RWPE2 (cell line): ENCODE measurements at regions not wholly inside any gene's neighbourhood (a gene's known extent, or its start where the extent isn't known, plus 50 kb on each side); places are given as distances from the start of the nearest gene placed in this dataset.

Source experiments
- ATAC-seq: fragments of 200-7000 bp; cut with Tn5 transposase; 3 replicates; pipeline ENCODE4 v1.9.1; 2021; ENCODE audit warnings: low read depth
- DNase-seq: peaks from one replicate; pipeline ENCODE4 v3.0.0-alpha.2; 2020; ENCODE audit warnings: low spot score
- H3K27ac ChIP-seq: fragments of 450-650 bp; 2 replicates; pipeline ENCODE4 v1.5.1; 2017; ENCODE audit warnings: mild to moderate bottlenecking; ENCODE audit not compliant: poor library complexity, severe bottlenecking
- H3K27me3 ChIP-seq: fragments of 250-450 bp; sonication (Bioruptor Pico); 2 replicates; pipeline ENCODE4 v1.5.1; 2021; ENCODE audit warnings: mild to moderate bottlenecking, moderate library complexity; ENCODE audit not compliant: insufficient read depth, poor library complexity, severe bottlenecking
- H3K36me3 ChIP-seq: fragments of 250-450 bp; sonication (Bioruptor Pico); 2 replicates; pipeline ENCODE4 v1.5.1; 2020; ENCODE audit warnings: low read depth, mild to moderate bottlenecking, moderate library complexity
- H3K4me1 ChIP-seq: fragments of 250-450 bp; sonication (Bioruptor Pico); 2 replicates; pipeline ENCODE4 v1.5.1; 2021; ENCODE audit warnings: mild to moderate bottlenecking, moderate library complexity; ENCODE audit not compliant: insufficient read depth, poor library complexity, severe bottlenecking
- H3K4me3 ChIP-seq: fragments of 250-450 bp; sonication (Bioruptor Pico); 2 replicates; pipeline ENCODE4 v1.5.1; 2021; ENCODE audit warnings: mild to moderate bottlenecking, moderate library complexity; ENCODE audit not compliant: severe bottlenecking
- H3K9me3 ChIP-seq: fragments of 250-450 bp; sonication (Bioruptor Pico); 2 replicates; pipeline ENCODE4 v1.5.1; 2021; ENCODE audit warnings: mild to moderate bottlenecking, moderate library complexity; ENCODE audit not compliant: severe bottlenecking
- CTCF ChIP-seq: fragments of 450-650 bp; IDR thresholded peaks from one replicate; pipeline ENCODE4 v1.5.1; 2017; ENCODE audit warnings: mild to moderate bottlenecking, moderate library complexity; ENCODE audit not compliant: poor library complexity, severe bottlenecking

GRCh38 chr6:106751501-106752252, 122.3 kb downstream of the QRSL1 start:
- Histone ChIP-seq H3K4me1 (peaks cover 47% of the 10 kb centered on the region), H3K36me3 (no peaks in the 10 kb centered on the region), H3K27ac (peak overlapping the region; percentile 97), H3K27me3 (no peaks in the 10 kb centered on the region), H3K4me3 (no peak overlapping the region), H3K9me3 (no peaks in the 10 kb centered on the region)
- TF ChIP-seq CTCF = no peak
- DNase-seq (peak; percentile 95), ATAC-seq (peak; percentile 90)

GRCh38 chr6:106750946-106751345, 121.6 kb downstream of the QRSL1 start:
- Histone ChIP-seq H3K36me3 (no peaks in the 10 kb centered on the region), H3K27ac (peak overlapping the region; percentile 97), H3K4me3 (no peak overlapping the region), H3K4me1 (peaks cover 52% of the 10 kb centered on the region), H3K27me3 (no peaks in the 10 kb centered on the region), H3K9me3 (no peaks in the 10 kb centered on the region)
- DNase-seq = no peak
- no peak for ATAC-seq
- no peak for TF ChIP-seq CTCF

- no peaks in the 10 kb centered on the region for H3K9me3 ChIP-seq
- H3K27ac ChIP-seq = peak overlapping the region; percentile 97
- TF ChIP-seq CTCF = no peak
- no peak overlapping the region for H3K4me3 ChIP-seq
- no peak for ATAC-seq
- H3K4me1 ChIP-seq = peaks cover 58% of the 10 kb centered on the region
- H3K36me3 ChIP-seq = no peaks in the 10 kb centered on the region
- H3K27me3 ChIP-seq = no peaks in the 10 kb centered on the region
- DNase-seq = no peak
Measured at GRCh38 chr6:106750142-106750918, 121.0 kb downstream of the QRSL1 start.

GRCh38 chr6:106749609-106750008, 120.2 kb downstream of the QRSL1 start:
- Histone ChIP-seq H3K4me3 (no peak overlapping the region), H3K9me3 (no peaks in the 10 kb centered on the region), H3K27ac (peak overlapping the region; percentile 97), H3K4me1 (peaks cover 65% of the 10 kb centered on the region), H3K27me3 (no peaks in the 10 kb centered on the region), H3K36me3 (no peaks in the 10 kb centered on the region)
- ATAC-seq = 0 out of 3 replicates have a peak, but pooled peaks have one; percentile 7
- no peak for DNase-seq
- no peak for TF ChIP-seq CTCF
